ES-I3 (cell line): ENCODE measurements at regions not wholly inside any gene's neighbourhood (a gene's known extent, or its start where the extent isn't known, plus 50 kb on each side); places are given as distances from the start of the nearest gene placed in this dataset.

ENCODE experiments used
- H3K36me3 ChIP-seq: 2 replicates; pipeline ENCODE4 v1.6.1; 2013; ENCODE audit warnings: mild to moderate bottlenecking, low read length, control low read depth, moderate library complexity; ENCODE audit not compliant: insufficient read depth
- H3K4me1 ChIP-seq: 2 replicates; pipeline ENCODE4 v1.6.1; 2013; ENCODE audit warnings: mild to moderate bottlenecking, control low read depth, low read length; ENCODE audit not compliant: insufficient read depth
- H3K9ac ChIP-seq: 2 replicates; pipeline ENCODE4 v1.6.1; 2013; ENCODE audit warnings: low read depth, mild to moderate bottlenecking, low read length, moderate library complexity
- H3K9me3 ChIP-seq: 2 replicates; pipeline ENCODE4 v1.6.1; 2013; ENCODE audit warnings: mild to moderate bottlenecking, low read length, moderate library complexity; ENCODE audit not compliant: control insufficient read depth, insufficient read depth

- H3K9ac ChIP-seq, result no peak overlapping the region
- peaks cover 19% of the 10 kb centered on the region for H3K4me1 ChIP-seq
- no peaks in the 10 kb centered on the region for H3K9me3 ChIP-seq
- no peaks in the 10 kb centered on the region; the same call in 1 of the 2 replicates for H3K36me3 ChIP-seq
Measured at GRCh38 chr20:47953471-47953870, 168.2 kb upstream of the SULF2 start.

GRCh38 chr20:47952023-47952564, 166.8 kb upstream of the SULF2 start:
- peaks cover 19% of the 10 kb centered on the region for H3K4me1 ChIP-seq
- H3K36me3 ChIP-seq, result no peaks in the 10 kb centered on the region; the same call in 1 of the 2 replicates
- H3K9ac ChIP-seq, result no peak overlapping the region
- no peaks in the 10 kb centered on the region for H3K9me3 ChIP-seq

GRCh38 chr20:47951521-47951971, 166.3 kb upstream of the SULF2 start:
- Histone ChIP-seq H3K9me3 (no peaks in the 10 kb centered on the region), H3K36me3 (no peaks in the 10 kb centered on the region; the same call in 1 of the 2 replicates), H3K4me1 (peaks cover 18% of the 10 kb centered on the region), H3K9ac (no peak overlapping the region)

GRCh38 chr20:47950913-47951283, 165.6 kb upstream of the SULF2 start:
- no peak overlapping the region for H3K9ac ChIP-seq
- peaks cover 13% of the 10 kb centered on the region for H3K4me1 ChIP-seq
- no peaks in the 10 kb centered on the region for H3K9me3 ChIP-seq
- H3K36me3 ChIP-seq, result no peaks in the 10 kb centered on the region

- H3K9me3 ChIP-seq, result no peaks in the 10 kb centered on the region
- no peaks in the 10 kb centered on the region for H3K36me3 ChIP-seq
- peaks cover 12% of the 10 kb centered on the region for H3K4me1 ChIP-seq
- no peak overlapping the region for H3K9ac ChIP-seq
Measured at GRCh38 chr20:47950124-47950912, 165.0 kb upstream of the SULF2 start.

- no peaks in the 10 kb centered on the region for H3K36me3 ChIP-seq
- H3K9me3 ChIP-seq, result no peaks in the 10 kb centered on the region
- peaks cover 12% of the 10 kb centered on the region for H3K4me1 ChIP-seq
- no peak overlapping the region for H3K9ac ChIP-seq
Measured at GRCh38 chr20:47949230-47949629, 163.9 kb upstream of the SULF2 start.

- Histone ChIP-seq H3K9me3 (no peaks in the 10 kb centered on the region), H3K36me3 (no peaks in the 10 kb centered on the region), H3K4me1 (peaks cover 6% of the 10 kb centered on the region), H3K9ac (no peak overlapping the region)
Measured at GRCh38 chr20:47944682-47945081, 159.4 kb upstream of the SULF2 start.

- Histone ChIP-seq H3K9me3 (no peaks in the 10 kb centered on the region), H3K36me3 (no peaks in the 10 kb centered on the region; the same call in 1 of the 2 replicates), H3K9ac (no peak overlapping the region), H3K4me1 (no peaks in the 10 kb centered on the region)
Measured at GRCh38 chr20:47941869-47942268, 156.6 kb upstream of the SULF2 start.

- Histone ChIP-seq H3K4me1 (no peaks in the 10 kb centered on the region), H3K36me3 (no peaks in the 10 kb centered on the region; the same call in 1 of the 2 replicates), H3K9me3 (no peaks in the 10 kb centered on the region), H3K9ac (no peak overlapping the region)
Measured at GRCh38 chr20:47940101-47940813, 155.0 kb upstream of the SULF2 start.

- Histone ChIP-seq H3K9ac (no peak overlapping the region; the same call in 1 of the 2 replicates), H3K9me3 (no peaks in the 10 kb centered on the region), H3K36me3 (no peaks in the 10 kb centered on the region; the same call in 1 of the 2 replicates), H3K4me1 (no peaks in the 10 kb centered on the region; the same call in 1 of the 2 replicates)
Measured at GRCh38 chr20:47936612-47937011, 151.3 kb upstream of the SULF2 start.

GRCh38 chr20:47934761-47935160, 149.5 kb upstream of the SULF2 start:
- Histone ChIP-seq H3K9ac (no peak overlapping the region), H3K9me3 (no peaks in the 10 kb centered on the region), H3K36me3 (no peaks in the 10 kb centered on the region; the same call in 1 of the 2 replicates), H3K4me1 (no peaks in the 10 kb centered on the region; the same call in 1 of the 2 replicates)

GRCh38 chr20:47931443-47931842, 146.2 kb upstream of the SULF2 start:
- Histone ChIP-seq H3K36me3 (no peaks in the 10 kb centered on the region), H3K4me1 (peaks cover 4% of the 10 kb centered on the region), H3K9ac (no peak overlapping the region), H3K9me3 (no peaks in the 10 kb centered on the region)

- Histone ChIP-seq H3K9ac (no peak overlapping the region), H3K9me3 (no peaks in the 10 kb centered on the region), H3K36me3 (no peaks in the 10 kb centered on the region), H3K4me1 (peaks cover 4% of the 10 kb centered on the region)
Measured at GRCh38 chr20:47931002-47931401, 145.7 kb upstream of the SULF2 start.

GRCh38 chr20:47929368-47930115, 144.3 kb upstream of the SULF2 start:
- H3K9ac ChIP-seq, result no peak overlapping the region
- peaks cover 4% of the 10 kb centered on the region for H3K4me1 ChIP-seq
- H3K9me3 ChIP-seq, result no peaks in the 10 kb centered on the region
- no peaks in the 10 kb centered on the region for H3K36me3 ChIP-seq
